ENCODE measurements at regions not wholly inside any gene's neighbourhood (a gene's known extent, or its start where the extent isn't known, plus 50 kb on each side); places are given as distances from the start of the nearest gene placed in this dataset.

GRCh38 chr10:3612183-3613001 is 172.6 kb downstream of the KLF6 start:
- TF ChIP-seq CTCF (IDR thresholded peaks at IDR 0.05): no peak
- TF ChIP-seq POLR2A (IDR thresholded peaks at IDR 0.05): no peak
- no peak for TF ChIP-seq POLR2AphosphoS5 (IDR thresholded peaks at IDR 0.05)

All from stomach (tissue), 4 donors.